Retinal pigment epithelial cell (primary cell): ENCODE measurements at regions not wholly inside any gene's neighbourhood (a gene's known extent, or its start where the extent isn't known, plus 50 kb on each side); places are given as distances from the start of the nearest gene placed in this dataset.

Source experiments
- DNase-seq: peaks from one replicate; pipeline ENCODE4 v3.0.0-alpha.2; 2010; ENCODE audit warnings: low read depth
- H3K4me3 ChIP-seq: 2 replicates; pipeline ENCODE4 v1.5.1; 2011; ENCODE audit warnings: mild to moderate bottlenecking, low read length, control low read depth, moderate library complexity
- TF ChIP-seq, protein P1 (sequence below): conservative IDR thresholded peaks from 2 replicates; pipeline ENCODE4 v1.5.1; 2011; ENCODE audit warnings: low read depth, low read length, control low read depth, inconsistent platforms

DNA sequence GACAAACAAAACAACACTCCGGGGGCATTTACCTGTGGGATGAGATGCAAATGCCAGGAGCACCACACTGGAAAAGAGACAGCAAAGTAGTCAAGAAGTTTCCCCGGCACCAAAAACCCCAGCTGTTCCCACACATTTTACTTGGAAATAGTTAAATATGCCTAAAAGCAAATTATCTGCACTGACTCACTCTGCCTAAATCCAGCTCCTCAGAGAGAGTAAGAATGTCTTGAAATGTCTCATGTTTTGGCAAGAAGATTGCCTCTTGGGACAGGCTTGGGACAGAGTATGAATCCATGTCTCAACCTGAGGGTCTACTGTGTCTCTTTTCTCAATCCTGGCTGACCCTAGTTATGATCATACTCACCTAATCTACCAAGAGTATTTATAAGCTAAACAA is 87.5 kb upstream of the RIOK3 start:
- no peak for DNase-seq
- TF ChIP-seq, protein P1, sequence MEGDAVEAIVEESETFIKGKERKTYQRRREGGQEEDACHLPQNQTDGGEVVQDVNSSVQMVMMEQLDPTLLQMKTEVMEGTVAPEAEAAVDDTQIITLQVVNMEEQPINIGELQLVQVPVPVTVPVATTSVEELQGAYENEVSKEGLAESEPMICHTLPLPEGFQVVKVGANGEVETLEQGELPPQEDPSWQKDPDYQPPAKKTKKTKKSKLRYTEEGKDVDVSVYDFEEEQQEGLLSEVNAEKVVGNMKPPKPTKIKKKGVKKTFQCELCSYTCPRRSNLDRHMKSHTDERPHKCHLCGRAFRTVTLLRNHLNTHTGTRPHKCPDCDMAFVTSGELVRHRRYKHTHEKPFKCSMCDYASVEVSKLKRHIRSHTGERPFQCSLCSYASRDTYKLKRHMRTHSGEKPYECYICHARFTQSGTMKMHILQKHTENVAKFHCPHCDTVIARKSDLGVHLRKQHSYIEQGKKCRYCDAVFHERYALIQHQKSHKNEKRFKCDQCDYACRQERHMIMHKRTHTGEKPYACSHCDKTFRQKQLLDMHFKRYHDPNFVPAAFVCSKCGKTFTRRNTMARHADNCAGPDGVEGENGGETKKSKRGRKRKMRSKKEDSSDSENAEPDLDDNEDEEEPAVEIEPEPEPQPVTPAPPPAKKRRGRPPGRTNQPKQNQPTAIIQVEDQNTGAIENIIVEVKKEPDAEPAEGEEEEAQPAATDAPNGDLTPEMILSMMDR, result no peak
- no peak overlapping the region for H3K4me3 ChIP-seq

DNA sequence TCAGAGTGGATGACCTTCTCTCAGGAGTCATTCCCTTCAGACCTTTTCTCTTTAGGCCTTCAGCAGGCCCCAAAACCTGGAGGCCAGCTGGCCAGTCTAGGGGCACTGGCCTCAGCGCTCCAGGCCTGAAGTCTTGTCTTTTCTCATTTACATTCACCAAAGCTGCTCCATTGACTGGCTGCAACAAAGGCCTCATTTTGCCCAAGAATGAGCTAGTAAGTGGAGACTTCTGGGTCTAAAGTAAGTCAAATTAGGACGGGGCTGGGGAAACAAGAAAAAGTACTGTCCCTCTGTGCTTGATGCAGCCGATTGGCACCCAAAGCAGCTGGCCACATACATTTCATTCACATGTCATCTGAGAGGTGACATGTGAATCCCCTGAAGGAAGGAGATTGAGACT is 83.8 kb upstream of the RIOK3 start:
- H3K4me3 ChIP-seq, result no peak overlapping the region
- DNase-seq, result no peak
- TF ChIP-seq, protein P1, result no peak

DNA sequence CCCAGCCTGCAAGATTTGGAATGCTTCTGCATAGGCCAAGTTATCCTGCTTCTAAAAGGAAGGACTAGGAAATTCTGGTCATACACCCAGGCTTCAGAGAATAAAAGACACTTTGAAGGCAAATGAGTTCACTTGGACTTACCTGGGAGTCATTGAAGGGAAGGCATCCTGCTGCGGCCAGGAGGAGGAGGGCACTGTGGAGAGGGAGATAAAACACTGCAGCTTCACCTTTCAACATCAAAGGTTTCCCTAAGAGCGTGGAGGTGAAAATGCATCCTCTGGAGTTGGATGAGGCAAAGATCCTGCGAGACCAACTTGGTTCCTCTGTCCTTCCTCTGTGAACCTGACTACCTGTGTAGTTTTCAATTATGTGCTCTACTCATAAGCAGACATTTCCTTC is 79.5 kb upstream of the RIOK3 start:
- TF ChIP-seq, protein P1, result no peak
- DNase-seq, result no peak
- H3K4me3 ChIP-seq, result no peak overlapping the region

DNA sequence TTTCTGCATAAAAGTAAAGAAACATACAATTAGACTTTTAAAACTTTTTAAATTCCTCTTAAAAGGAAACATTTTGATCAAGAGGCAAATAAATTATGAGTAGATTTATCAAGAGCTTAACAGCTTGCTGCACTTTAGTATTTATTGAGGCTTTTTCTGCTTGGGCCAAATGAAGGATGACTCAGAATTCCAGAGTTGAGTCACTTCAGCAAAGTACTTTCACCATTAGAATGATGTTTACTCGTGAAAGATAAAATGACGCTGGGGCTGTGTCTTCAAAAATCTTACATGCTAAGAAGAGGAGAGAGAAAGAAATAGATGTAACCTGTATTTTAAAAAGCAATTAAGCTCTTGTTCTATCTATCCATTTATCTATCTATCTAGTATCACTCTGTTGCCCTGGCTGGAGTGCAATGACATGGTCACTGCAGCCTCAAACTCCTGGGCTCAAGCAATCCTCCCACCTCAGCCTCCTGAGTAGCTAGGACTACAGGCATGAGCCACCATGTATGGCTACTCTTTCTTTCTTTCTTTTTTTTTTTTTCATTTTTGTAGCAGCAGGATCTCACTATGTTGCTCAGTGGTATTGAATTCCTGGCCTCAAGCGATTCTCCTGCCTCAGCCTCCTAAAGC is 75.3 kb upstream of the RIOK3 start:
- H3K4me3 ChIP-seq, result no peak overlapping the region
- DNase-seq, result peak; percentile 71
- TF ChIP-seq, protein P1, result no peak

DNA sequence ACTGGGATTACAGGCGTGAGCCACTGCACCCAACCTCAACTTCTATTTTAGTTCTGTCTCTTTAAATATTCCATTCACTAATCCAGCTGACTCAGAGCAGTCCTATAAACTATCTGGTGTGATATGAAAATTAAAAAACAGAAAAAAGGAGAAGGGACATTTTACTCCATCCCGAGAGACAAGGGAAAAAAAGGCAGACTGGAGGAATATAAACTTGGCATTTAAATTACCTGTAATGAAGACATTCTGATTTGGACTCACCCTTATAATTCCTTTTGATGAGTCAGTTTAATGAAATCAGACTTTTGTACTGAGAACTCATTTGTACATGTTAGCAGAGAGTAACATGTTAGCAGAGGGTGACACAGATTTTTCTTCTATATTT is 74.8 kb upstream of the RIOK3 start:
- no peak overlapping the region for H3K4me3 ChIP-seq
- DNase-seq, result no peak
- TF ChIP-seq, protein P1, result no peak

DNA sequence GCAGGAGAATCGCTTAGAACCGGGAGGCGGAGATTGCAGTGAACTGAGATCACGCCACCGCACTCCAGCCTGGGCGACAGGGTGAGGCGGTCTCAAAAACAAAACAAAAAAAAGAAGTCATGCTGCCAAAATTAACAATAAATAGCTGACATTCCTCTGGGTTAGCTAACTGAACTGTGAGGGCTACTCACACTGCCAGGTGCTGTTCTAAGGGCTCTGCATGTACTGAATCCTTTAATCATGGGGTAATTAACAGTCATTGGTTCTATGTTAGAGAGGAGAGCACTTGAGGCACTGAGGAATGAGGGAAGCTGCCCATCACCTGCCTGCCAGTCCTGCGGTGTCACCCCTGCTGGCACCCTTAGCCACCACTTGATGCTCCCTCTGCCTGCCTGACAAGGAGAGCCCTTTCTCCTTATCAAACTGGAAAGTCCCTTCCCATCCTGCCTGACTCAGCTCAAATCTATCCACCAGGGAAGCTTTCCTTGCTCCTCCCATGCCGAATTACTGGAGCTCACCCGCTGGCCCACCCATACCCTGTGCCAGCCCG is 73.0 kb upstream of the RIOK3 start:
- no peak for DNase-seq
- TF ChIP-seq, protein P1, result no peak
- H3K4me3 ChIP-seq, result no peak overlapping the region

DNA sequence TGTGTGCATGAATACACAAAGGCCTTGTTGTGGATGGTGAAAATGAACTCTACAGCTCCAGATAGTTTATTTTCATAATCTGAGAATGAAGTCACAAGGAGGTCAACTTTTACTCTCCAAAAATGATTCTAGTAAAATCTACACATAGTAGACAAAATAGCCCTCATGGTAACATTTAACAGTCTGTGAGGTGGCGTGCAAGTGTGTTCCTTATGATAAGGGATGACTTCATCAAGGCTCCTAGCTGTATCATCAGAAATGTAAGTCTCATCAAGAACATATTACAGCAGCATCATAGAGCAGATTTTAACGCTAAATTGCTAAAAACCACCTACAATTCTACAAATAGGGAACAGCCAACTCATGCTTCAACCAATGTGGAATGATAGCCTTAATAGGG is 72.3 kb upstream of the RIOK3 start:
- no peak overlapping the region for H3K4me3 ChIP-seq
- TF ChIP-seq, protein P1, result no peak
- no peak for DNase-seq
